Glutamatergic neuron (in vitro differentiated cells): ENCODE measurements at regions not wholly inside any gene's neighbourhood (a gene's known extent, or its start where the extent isn't known, plus 50 kb on each side); places are given as distances from the start of the nearest gene placed in this dataset.

Experiments
- DNase-seq: peaks from one replicate; pipeline ENCODE4 v3.0.0; 2022
- H3K27ac Mint-ChIP-seq: one replicate; pipeline ENCODE4 v1.8.0; 2020; ENCODE audit warnings: mild to moderate bottlenecking, mixed read lengths, inconsistent platforms; ENCODE audit not compliant: unreplicated experiment
- H3K27me3 Mint-ChIP-seq: one replicate; pipeline ENCODE4 v1.8.0; 2020; ENCODE audit warnings: mild to moderate bottlenecking, moderate library complexity, mixed read lengths, inconsistent platforms; ENCODE audit not compliant: unreplicated experiment
- H3K36me3 Mint-ChIP-seq: one replicate; pipeline ENCODE4 v1.8.0; 2020; ENCODE audit warnings: mild to moderate bottlenecking, mixed read lengths, inconsistent platforms; ENCODE audit not compliant: unreplicated experiment
- H3K4me1 Mint-ChIP-seq: one replicate; pipeline ENCODE4 v1.8.0; 2020; ENCODE audit warnings: mild to moderate bottlenecking, low read depth, mixed read lengths, inconsistent platforms; ENCODE audit not compliant: unreplicated experiment
- H3K4me3 Mint-ChIP-seq: one replicate; pipeline ENCODE4 v1.8.0; 2020; ENCODE audit warnings: mild to moderate bottlenecking, mixed read lengths, inconsistent platforms; ENCODE audit not compliant: unreplicated experiment
- H3K9me3 Mint-ChIP-seq: one replicate; pipeline ENCODE4 v1.8.0; 2020; ENCODE audit warnings: mild to moderate bottlenecking, moderate library complexity, mixed read lengths, inconsistent platforms; ENCODE audit not compliant: unreplicated experiment
- TF ChIP-seq, protein P1 (sequence below): fragments of 200-600 bp; sonication (generic); IDR thresholded peaks from one replicate; pipeline ENCODE4 v1.5.0; 2021; ENCODE audit not compliant: partially characterized antibody, unreplicated experiment

DNA sequence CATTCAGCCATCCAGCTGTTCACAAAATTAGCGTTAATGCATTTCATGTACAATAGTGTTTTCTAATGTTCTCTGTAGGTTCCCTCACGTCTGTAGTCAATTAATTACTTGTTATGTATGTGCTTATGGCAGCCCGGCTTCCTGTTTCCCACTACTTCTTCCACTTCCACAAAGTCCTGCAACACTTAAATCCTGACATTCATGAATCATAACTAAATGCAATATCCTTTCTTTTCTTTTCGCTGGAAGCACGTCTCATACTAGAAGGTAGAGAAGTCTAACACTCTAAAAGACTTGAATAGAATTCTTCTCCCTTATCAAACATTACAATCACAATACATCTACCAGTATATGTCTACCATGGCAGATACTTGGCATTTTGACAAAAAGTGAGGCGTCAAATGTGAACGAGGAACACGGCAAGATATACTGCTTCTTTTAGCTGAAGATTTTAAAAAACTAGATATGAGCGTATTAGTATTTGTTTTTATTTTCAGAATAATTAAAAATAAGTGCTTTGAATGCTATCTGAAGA, 239.0 kb upstream of the DIAPH2 start:
- no peaks in the 10 kb centered on the region for H3K27me3 Mint-ChIP-seq
- TF ChIP-seq, protein P1, sequence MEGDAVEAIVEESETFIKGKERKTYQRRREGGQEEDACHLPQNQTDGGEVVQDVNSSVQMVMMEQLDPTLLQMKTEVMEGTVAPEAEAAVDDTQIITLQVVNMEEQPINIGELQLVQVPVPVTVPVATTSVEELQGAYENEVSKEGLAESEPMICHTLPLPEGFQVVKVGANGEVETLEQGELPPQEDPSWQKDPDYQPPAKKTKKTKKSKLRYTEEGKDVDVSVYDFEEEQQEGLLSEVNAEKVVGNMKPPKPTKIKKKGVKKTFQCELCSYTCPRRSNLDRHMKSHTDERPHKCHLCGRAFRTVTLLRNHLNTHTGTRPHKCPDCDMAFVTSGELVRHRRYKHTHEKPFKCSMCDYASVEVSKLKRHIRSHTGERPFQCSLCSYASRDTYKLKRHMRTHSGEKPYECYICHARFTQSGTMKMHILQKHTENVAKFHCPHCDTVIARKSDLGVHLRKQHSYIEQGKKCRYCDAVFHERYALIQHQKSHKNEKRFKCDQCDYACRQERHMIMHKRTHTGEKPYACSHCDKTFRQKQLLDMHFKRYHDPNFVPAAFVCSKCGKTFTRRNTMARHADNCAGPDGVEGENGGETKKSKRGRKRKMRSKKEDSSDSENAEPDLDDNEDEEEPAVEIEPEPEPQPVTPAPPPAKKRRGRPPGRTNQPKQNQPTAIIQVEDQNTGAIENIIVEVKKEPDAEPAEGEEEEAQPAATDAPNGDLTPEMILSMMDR, result no peak
- no peak for DNase-seq
- H3K36me3 Mint-ChIP-seq, result no peaks in the 10 kb centered on the region
- no peak overlapping the region for H3K27ac Mint-ChIP-seq
- H3K4me1 Mint-ChIP-seq, result peaks cover 3% of the 10 kb centered on the region
- H3K4me3 Mint-ChIP-seq, result no peak overlapping the region
- no peaks in the 10 kb centered on the region for H3K9me3 Mint-ChIP-seq

DNA sequence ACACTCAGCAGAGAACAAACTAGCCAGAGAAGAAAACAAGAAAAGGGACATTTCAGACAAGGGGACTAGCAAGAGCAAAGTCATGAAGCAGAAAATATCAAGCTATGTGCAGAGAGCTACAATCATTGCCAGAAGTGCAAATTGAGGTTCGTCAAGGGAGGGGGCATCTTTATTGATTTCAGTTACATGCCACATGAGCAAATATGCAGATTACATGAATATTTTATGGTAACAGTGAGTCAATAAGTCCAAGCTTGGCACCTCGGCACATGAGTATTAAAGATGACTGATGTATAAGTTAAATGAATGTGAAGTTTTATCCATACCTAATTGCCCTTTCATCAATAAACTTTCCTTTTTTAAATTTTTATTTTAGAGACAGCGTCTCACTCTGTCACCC, 238.1 kb upstream of the DIAPH2 start:
- no peak for DNase-seq
- no peak overlapping the region for H3K4me3 Mint-ChIP-seq
- TF ChIP-seq, protein P1, result no peak
- H3K9me3 Mint-ChIP-seq, result no peaks in the 10 kb centered on the region
- H3K27me3 Mint-ChIP-seq, result no peaks in the 10 kb centered on the region
- H3K27ac Mint-ChIP-seq, result no peak overlapping the region
- H3K36me3 Mint-ChIP-seq, result no peaks in the 10 kb centered on the region
- peaks cover 3% of the 10 kb centered on the region for H3K4me1 Mint-ChIP-seq

- H3K4me1 Mint-ChIP-seq, result peaks cover 3% of the 10 kb centered on the region
- H3K36me3 Mint-ChIP-seq, result no peaks in the 10 kb centered on the region
- TF ChIP-seq, protein P1, result no peak
- no peak overlapping the region for H3K4me3 Mint-ChIP-seq
- no peaks in the 10 kb centered on the region for H3K9me3 Mint-ChIP-seq
- no peak for DNase-seq
- no peak overlapping the region for H3K27ac Mint-ChIP-seq
- H3K27me3 Mint-ChIP-seq, result no peaks in the 10 kb centered on the region
Observed at GRCh38 chrX:96447161-96447560, 237.5 kb upstream of the DIAPH2 start.

- TF ChIP-seq, protein P1, result no peak
- Mint-ChIP-seq H3K27ac (no peak overlapping the region), H3K36me3 (no peaks in the 10 kb centered on the region), H3K9me3 (no peaks in the 10 kb centered on the region), H3K4me1 (peaks cover 3% of the 10 kb centered on the region), H3K4me3 (no peak overlapping the region), H3K27me3 (no peaks in the 10 kb centered on the region)
- DNase-seq, result no peak
Observed at GRCh38 chrX:96449191-96449590, 235.5 kb upstream of the DIAPH2 start.

DNA sequence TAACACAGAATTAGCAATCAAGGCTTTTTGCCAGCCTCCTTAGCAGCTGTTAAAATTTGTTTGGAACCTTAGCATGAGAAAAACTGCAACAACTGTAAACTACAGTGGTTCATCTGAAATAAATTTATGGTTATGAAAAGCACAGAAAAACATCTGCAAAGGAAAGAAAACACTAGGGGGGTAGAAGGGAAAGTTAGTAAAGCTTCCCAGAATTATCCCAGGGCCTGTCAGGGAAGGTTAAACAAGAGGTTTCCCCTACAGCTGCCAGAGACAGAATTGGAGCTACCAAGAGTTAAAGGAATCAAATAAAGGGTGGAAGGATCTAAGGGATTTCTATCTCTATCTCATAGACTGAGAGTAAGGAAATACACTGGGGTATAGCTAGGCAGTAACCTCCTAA, 234.7 kb upstream of the DIAPH2 start:
- TF ChIP-seq, protein P1, result no peak
- no peak for DNase-seq
- Mint-ChIP-seq H3K27ac (no peak overlapping the region), H3K9me3 (no peaks in the 10 kb centered on the region), H3K4me3 (no peak overlapping the region), H3K36me3 (no peaks in the 10 kb centered on the region), H3K4me1 (peaks cover 3% of the 10 kb centered on the region), H3K27me3 (no peaks in the 10 kb centered on the region)
